Spleen (tissue), 7 donors: ENCODE measurements at regions not wholly inside any gene's neighbourhood (a gene's known extent, or its start where the extent isn't known, plus 50 kb on each side); places are given as distances from the start of the nearest gene placed in this dataset.

ENCODE experiments used
- POLR2A ChIP-seq, 3 donors: fragments of 450-650 bp; IDR thresholded peaks; one replicate each; pipeline ENCODE4 v1.5.1; 2017; ENCODE audit warnings: antibody characterized with exemption in 3 of 3, mild to moderate bottlenecking in 1 of 3
- POLR2AphosphoS5 ChIP-seq, 3 donors: sonication (generic); formaldehyde crosslinking; IDR thresholded peaks; one replicate each; pipeline ENCODE4 v1.5.1; 2017; ENCODE audit warnings: antibody characterized with exemption in 3 of 3
- TF ChIP-seq, protein P1 (sequence below), 11 experiments: fragments of 200-600 bp in 7 of 11; fragments of 450-650 bp in 4 of 11; sonication (generic) in 4 of 11; IDR thresholded peaks in 8 of 11; conservative IDR thresholded peaks in 3 of 11; 1 replicate in 7 of 11; 2 replicates in 4 of 11; pipeline versions ENCODE4 v1.4.0 to v1.8.0; 2016 to 2021; ENCODE audit warnings: antibody characterized with exemption in 11 of 11, inconsistent platforms in 4 of 11, mild to moderate bottlenecking in 1 of 11
- donor health status: DM: no; HTN: no; CAD: no; lungs with moderate emphysema.
- donor health status: DM: no; HTN: no; CAD: no.
- donor health status: DM: no; HTN: no; CAD: no.

DNA sequence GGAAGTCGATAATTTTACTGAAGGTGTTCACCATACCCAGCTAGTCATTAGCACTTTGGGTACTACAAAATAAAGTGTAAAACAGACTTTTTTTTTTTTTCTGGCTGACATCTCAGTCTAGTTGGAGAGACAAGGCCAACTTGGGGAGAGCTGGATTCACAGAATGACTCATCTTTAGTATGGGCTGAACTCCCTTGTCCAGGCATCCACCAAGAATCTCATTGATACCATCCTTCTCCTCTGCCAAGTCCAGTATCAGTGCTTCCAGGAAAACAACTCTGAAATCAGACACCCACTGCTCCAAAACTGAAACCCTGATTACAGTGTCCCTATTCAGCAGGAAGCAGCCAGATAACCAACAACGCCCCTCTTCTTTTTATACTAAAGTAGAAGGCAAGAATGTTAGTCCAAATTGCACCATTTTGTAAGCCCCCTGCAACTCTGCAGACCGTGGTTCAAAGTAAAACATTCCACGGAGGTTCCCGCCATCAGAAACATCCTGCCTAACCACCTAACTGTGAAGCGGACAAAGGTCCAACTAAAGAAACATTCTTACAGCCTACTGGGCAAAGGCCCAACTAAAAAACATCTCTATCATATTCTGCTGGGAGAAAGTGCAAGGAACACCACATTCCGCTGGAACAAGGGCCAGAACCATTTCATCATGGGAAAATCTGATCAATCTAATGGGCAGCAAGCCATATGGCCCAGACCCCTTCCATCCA is 728.2 kb downstream of the BRINP1 start:
- TF ChIP-seq, protein P1, sequence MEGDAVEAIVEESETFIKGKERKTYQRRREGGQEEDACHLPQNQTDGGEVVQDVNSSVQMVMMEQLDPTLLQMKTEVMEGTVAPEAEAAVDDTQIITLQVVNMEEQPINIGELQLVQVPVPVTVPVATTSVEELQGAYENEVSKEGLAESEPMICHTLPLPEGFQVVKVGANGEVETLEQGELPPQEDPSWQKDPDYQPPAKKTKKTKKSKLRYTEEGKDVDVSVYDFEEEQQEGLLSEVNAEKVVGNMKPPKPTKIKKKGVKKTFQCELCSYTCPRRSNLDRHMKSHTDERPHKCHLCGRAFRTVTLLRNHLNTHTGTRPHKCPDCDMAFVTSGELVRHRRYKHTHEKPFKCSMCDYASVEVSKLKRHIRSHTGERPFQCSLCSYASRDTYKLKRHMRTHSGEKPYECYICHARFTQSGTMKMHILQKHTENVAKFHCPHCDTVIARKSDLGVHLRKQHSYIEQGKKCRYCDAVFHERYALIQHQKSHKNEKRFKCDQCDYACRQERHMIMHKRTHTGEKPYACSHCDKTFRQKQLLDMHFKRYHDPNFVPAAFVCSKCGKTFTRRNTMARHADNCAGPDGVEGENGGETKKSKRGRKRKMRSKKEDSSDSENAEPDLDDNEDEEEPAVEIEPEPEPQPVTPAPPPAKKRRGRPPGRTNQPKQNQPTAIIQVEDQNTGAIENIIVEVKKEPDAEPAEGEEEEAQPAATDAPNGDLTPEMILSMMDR (IDR thresholded peaks at IDR 0.05 in 8 of 11, conservative IDR thresholded peaks at IDR 0.05 in 3 of 11): no peak
- TF ChIP-seq POLR2AphosphoS5 (IDR thresholded peaks at IDR 0.05): no peak
- no peak for TF ChIP-seq POLR2A (IDR thresholded peaks at IDR 0.05)
